ENCODE measurements at regions not wholly inside any gene's neighbourhood (a gene's known extent, or its start where the extent isn't known, plus 50 kb on each side); places are given as distances from the start of the nearest gene placed in this dataset.

- DNase-seq = no peak
Observed at GRCh38 chr17:55829995-55830612, 79.3 kb downstream of the PCTP start.

- no peak for DNase-seq
Observed at GRCh38 chr17:55830699-55831471, 80.0 kb downstream of the PCTP start.

GRCh38 chr17:55833306-55833705 lies 82.5 kb downstream of the PCTP start:
- no peak for DNase-seq

- DNase-seq = no peak
Observed at GRCh38 chr17:55842405-55843158, 91.7 kb downstream of the PCTP start.

GRCh38 chr17:55843785-55844184 lies 92.9 kb downstream of the PCTP start:
- DNase-seq = no peak

- peak; percentile 37 to 44 for DNase-seq
Observed at GRCh38 chr17:55845385-55845784, 94.5 kb downstream of the PCTP start.

GRCh38 chr17:55846745-55847144 lies 95.9 kb downstream of the PCTP start:
- no peak for DNase-seq

- no peak for DNase-seq
Observed at GRCh38 chr17:55852734-55853133, 101.9 kb downstream of the PCTP start.

GRCh38 chr17:55859301-55859795 lies 108.5 kb downstream of the PCTP start:
- DNase-seq = no peak

GRCh38 chr17:55865072-55865762 lies 114.4 kb downstream of the PCTP start:
- no peak for DNase-seq

- DNase-seq = no peak
Observed at GRCh38 chr17:55870044-55870443, 119.2 kb downstream of the PCTP start.

- DNase-seq = no peak
Observed at GRCh38 chr17:55872374-55872773, 121.5 kb downstream of the PCTP start.

GRCh38 chr17:55873017-55873758 lies 122.3 kb downstream of the PCTP start:
- no peak for DNase-seq

GRCh38 chr17:55883149-55883548 lies 132.3 kb downstream of the PCTP start:
- DNase-seq = no peak

GRCh38 chr17:55887531-55887930 lies 136.7 kb downstream of the PCTP start:
- no peak for DNase-seq

- DNase-seq = no peak
Observed at GRCh38 chr17:55889271-55889670, 138.4 kb downstream of the PCTP start.

- no peak for DNase-seq
Observed at GRCh38 chr17:55895112-55895759, 144.4 kb downstream of the PCTP start.

GRCh38 chr17:55897301-55897700 lies 146.4 kb downstream of the PCTP start:
- no peak for DNase-seq

GRCh38 chr17:55898195-55898594 lies 147.3 kb downstream of the PCTP start:
- DNase-seq = no peak

- DNase-seq = no peak
Observed at GRCh38 chr17:55900188-55900587, 149.3 kb downstream of the PCTP start.

GRCh38 chr17:55903028-55903690 lies 152.3 kb downstream of the PCTP start:
- DNase-seq = no peak

All from activated T-cell treated with anti-CD3 and anti-CD28 coated beads, Interleukin-2, amount 50 U/mL, for 48 hours (primary cell).